ENCODE measurements at regions not wholly inside any gene's neighbourhood (a gene's known extent, or its start where the extent isn't known, plus 50 kb on each side); places are given as distances from the start of the nearest gene placed in this dataset. TPM values are rescaled to one million over a fixed set of nuclear protein-coding genes. Genes with fewer than 3 reads are reported as not detected.

- TF ChIP-seq CTCF (IDR thresholded peaks at IDR 0.05) = no peak
- ATAC-seq (ENCODE audit: low FRiP score) = no peak
- no peak for DNase-seq (ENCODE audit: low spot score)
Measured at GRCh38 chr6:15715851-15716250, 53.0 kb upstream of the DTNBP1 start.

- DNase-seq (ENCODE audit: low spot score) (no peak), ATAC-seq (ENCODE audit: low FRiP score) (no peak)
- TF ChIP-seq CTCF (IDR thresholded peaks at IDR 0.05) = no peak
Measured at GRCh38 chr6:15715060-15715459, 52.2 kb upstream of the DTNBP1 start.

- TF ChIP-seq CTCF (IDR thresholded peaks at IDR 0.05) = no peak
- DNase-seq (ENCODE audit: low spot score) (no peak), ATAC-seq (ENCODE audit: low FRiP score) (no peak)
Measured at GRCh38 chr6:15714658-15715057, 51.8 kb upstream of the DTNBP1 start.

- no peak for TF ChIP-seq CTCF (IDR thresholded peaks at IDR 0.05)
- ATAC-seq (ENCODE audit: low FRiP score) (no peak), DNase-seq (ENCODE audit: low spot score) (no peak)
Measured at GRCh38 chr6:15713325-15713724, 50.5 kb upstream of the DTNBP1 start.

- no peak for DNase-seq (ENCODE audit: low spot score)
- no peak for ATAC-seq (ENCODE audit: low FRiP score)
- TF ChIP-seq CTCF (IDR thresholded peaks at IDR 0.05) = no peak
Measured at GRCh38 chr6:15712797-15713196, 50.0 kb upstream of the DTNBP1 start.

Small RNA genes lying in the stretch of these regions (small RNA-seq; reads per million reads assigned to genes)
- not detected for gene AL365265.1
